ENCODE measurements at regions not wholly inside any gene's neighbourhood (a gene's known extent, or its start where the extent isn't known, plus 50 kb on each side); places are given as distances from the start of the nearest gene placed in this dataset.

- no peak for DNase-seq
- intact Hi-C loops (cut with DNase I) = no loop called here
- Histone ChIP-seq H3K9me3 (no peaks in the 10 kb centered on the region), H3K27me3 (no peaks in the 10 kb centered on the region), H3K27ac (no peak overlapping the region), H3K9ac (ENCODE audit: low read depth in 2 of 2, low read length in 2 of 2) (no peak overlapping the region), H3K4me1 (no peaks in the 10 kb centered on the region), H3K36me3 (no peaks in the 10 kb centered on the region), H3K4me3 (no peak overlapping the region)
- TF ChIP-seq CTCF (IDR thresholded peaks at IDR 0.05) = no peak
Measured at GRCh38 chr4:13218326-13218958, 265.7 kb downstream of the RAB28 start.

GRCh38 chr4:13215560-13215959, 268.6 kb downstream of the RAB28 start:
- Histone ChIP-seq H3K4me3 (no peak overlapping the region), H3K27ac (no peak overlapping the region), H3K9me3 (no peaks in the 10 kb centered on the region), H3K4me1 (no peaks in the 10 kb centered on the region), H3K36me3 (no peaks in the 10 kb centered on the region), H3K27me3 (no peaks in the 10 kb centered on the region), H3K9ac (ENCODE audit: low read depth in 2 of 2, low read length in 2 of 2) (no peak overlapping the region)
- no peak for TF ChIP-seq CTCF (IDR thresholded peaks at IDR 0.05)
- no peak for DNase-seq
- intact Hi-C loops (cut with DNase I) = no loop called here

- H3K27me3 ChIP-seq = no peaks in the 10 kb centered on the region
- TF ChIP-seq CTCF (IDR thresholded peaks at IDR 0.05) = no peak
- H3K9ac ChIP-seq (ENCODE audit: low read depth in 2 of 2, low read length in 2 of 2) = no peak overlapping the region
- H3K27ac ChIP-seq = no peak overlapping the region
- no peak overlapping the region for H3K4me3 ChIP-seq
- H3K4me1 ChIP-seq = no peaks in the 10 kb centered on the region
- H3K9me3 ChIP-seq = no peaks in the 10 kb centered on the region
- DNase-seq = no peak
- intact Hi-C loops (cut with DNase I) = no loop called here
- no peaks in the 10 kb centered on the region for H3K36me3 ChIP-seq
Measured at GRCh38 chr4:13212936-13213335, 271.2 kb downstream of the RAB28 start.

GRCh38 chr4:13209600-13209999, 274.5 kb downstream of the RAB28 start:
- H3K9ac ChIP-seq (ENCODE audit: low read depth in 2 of 2, low read length in 2 of 2) = no peak overlapping the region
- H3K4me3 ChIP-seq = no peak overlapping the region
- no peaks in the 10 kb centered on the region for H3K4me1 ChIP-seq
- no peaks in the 10 kb centered on the region for H3K36me3 ChIP-seq
- intact Hi-C loops (cut with DNase I) = no loop called here
- H3K27me3 ChIP-seq = no peaks in the 10 kb centered on the region
- H3K27ac ChIP-seq = no peak overlapping the region
- TF ChIP-seq CTCF (IDR thresholded peaks at IDR 0.05) = no peak
- H3K9me3 ChIP-seq = no peaks in the 10 kb centered on the region
- no peak for DNase-seq

- Histone ChIP-seq H3K27me3 (no peaks in the 10 kb centered on the region), H3K27ac (no peak overlapping the region), H3K36me3 (no peaks in the 10 kb centered on the region), H3K9me3 (no peaks in the 10 kb centered on the region), H3K9ac (ENCODE audit: low read depth in 2 of 2, low read length in 2 of 2) (no peak overlapping the region), H3K4me1 (no peaks in the 10 kb centered on the region), H3K4me3 (no peak overlapping the region)
- intact Hi-C loops (cut with DNase I) = no loop called here
- TF ChIP-seq CTCF (IDR thresholded peaks at IDR 0.05) = no peak
- no peak for DNase-seq
Measured at GRCh38 chr4:13208558-13209193, 275.5 kb downstream of the RAB28 start.

Data from colonic mucosa (tissue), 4 donors.